ENCODE measurements at regions not wholly inside any gene's neighbourhood (a gene's known extent, or its start where the extent isn't known, plus 50 kb on each side); places are given as distances from the start of the nearest gene placed in this dataset.

DNA sequence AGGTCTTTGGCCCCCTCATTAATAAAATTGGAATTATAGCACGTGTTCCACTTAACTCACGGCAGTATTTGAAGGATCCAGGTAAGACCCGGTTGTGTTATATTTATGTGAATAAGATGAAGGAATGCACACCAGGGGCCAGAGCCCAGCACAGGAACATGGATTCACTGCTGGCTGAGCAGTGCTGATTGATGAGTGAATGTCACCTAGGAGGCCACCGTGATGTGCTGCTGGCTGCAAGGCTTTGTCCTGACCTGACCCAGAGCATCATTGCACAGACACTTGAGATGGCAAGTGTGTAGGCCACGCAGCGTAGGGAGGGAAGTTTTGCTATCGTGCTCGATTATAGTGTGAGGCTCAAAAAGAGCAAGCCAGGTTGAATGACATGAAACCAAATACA lies 350.7 kb upstream of the MGMT start:
- Histone ChIP-seq H3K9me2 (ENCODE audit: low read depth, low read length) (no peaks in the 10 kb centered on the region), H3K4me1 (ENCODE audit: insufficient read depth, low read length, severe bottlenecking) (no peaks in the 10 kb centered on the region)
- no peak for TF ChIP-seq EZH2 (IDR thresholded peaks at IDR 0.05; ENCODE audit: borderline replicate concordance, low read length)
- TF ChIP-seq, protein P1, sequence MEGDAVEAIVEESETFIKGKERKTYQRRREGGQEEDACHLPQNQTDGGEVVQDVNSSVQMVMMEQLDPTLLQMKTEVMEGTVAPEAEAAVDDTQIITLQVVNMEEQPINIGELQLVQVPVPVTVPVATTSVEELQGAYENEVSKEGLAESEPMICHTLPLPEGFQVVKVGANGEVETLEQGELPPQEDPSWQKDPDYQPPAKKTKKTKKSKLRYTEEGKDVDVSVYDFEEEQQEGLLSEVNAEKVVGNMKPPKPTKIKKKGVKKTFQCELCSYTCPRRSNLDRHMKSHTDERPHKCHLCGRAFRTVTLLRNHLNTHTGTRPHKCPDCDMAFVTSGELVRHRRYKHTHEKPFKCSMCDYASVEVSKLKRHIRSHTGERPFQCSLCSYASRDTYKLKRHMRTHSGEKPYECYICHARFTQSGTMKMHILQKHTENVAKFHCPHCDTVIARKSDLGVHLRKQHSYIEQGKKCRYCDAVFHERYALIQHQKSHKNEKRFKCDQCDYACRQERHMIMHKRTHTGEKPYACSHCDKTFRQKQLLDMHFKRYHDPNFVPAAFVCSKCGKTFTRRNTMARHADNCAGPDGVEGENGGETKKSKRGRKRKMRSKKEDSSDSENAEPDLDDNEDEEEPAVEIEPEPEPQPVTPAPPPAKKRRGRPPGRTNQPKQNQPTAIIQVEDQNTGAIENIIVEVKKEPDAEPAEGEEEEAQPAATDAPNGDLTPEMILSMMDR (IDR thresholded peaks at IDR 0.05; ENCODE audit: low read length) = no peak

DNA sequence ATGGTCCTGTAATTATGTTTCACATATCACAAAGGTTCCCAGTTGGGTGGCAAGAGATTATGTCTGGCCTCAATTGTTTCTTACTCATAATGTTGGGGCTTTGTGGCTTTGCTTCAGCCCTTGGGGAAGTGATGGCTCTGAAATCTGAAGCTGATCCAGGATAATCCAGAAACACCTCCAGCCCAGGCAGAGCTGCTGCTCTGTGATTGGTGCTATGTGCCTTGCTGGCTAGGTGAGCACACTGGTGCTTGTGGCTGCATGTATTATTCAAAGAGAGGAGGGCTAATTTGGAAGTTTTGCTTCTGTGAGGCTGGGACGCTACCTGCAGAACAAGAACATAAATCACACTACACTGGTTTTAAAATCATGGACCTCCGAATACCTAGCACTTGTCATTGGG lies 346.6 kb upstream of the MGMT start:
- H3K4me3 ChIP-seq (ENCODE audit: low read depth, low read length, poor library complexity, severe bottlenecking) = no peak overlapping the region
- no peaks in the 10 kb centered on the region for H3K9me2 ChIP-seq (ENCODE audit: low read depth, low read length)
- H3K27me3 ChIP-seq (ENCODE audit: insufficient read depth, low read length) = no peaks in the 10 kb centered on the region
- H3F3A ChIP-seq (ENCODE audit: insufficient read depth, low read length) = no peaks in the 10 kb centered on the region
- H3K4me2 ChIP-seq (ENCODE audit: low read length) = no peak overlapping the region
- H3K9ac ChIP-seq (ENCODE audit: low read length) = no peak overlapping the region
- H3K27ac ChIP-seq (ENCODE audit: low read depth, low read length, poor library complexity, severe bottlenecking) = no peak overlapping the region
- no peaks in the 10 kb centered on the region for H3K4me1 ChIP-seq (ENCODE audit: insufficient read depth, low read length, severe bottlenecking)
- H3K79me2 ChIP-seq (ENCODE audit: insufficient read depth, low read length) = no peaks in the 10 kb centered on the region
- H3K36me3 ChIP-seq (ENCODE audit: insufficient read depth, low read length) = no peaks in the 10 kb centered on the region
- H2AFZ ChIP-seq (ENCODE audit: low read length) = no peak overlapping the region
- TF ChIP-seq EZH2 (IDR thresholded peaks at IDR 0.05; ENCODE audit: borderline replicate concordance, low read length) = no peak
- TF ChIP-seq, protein P1 (IDR thresholded peaks at IDR 0.05; ENCODE audit: low read length) = no peak
- no peaks in the 10 kb centered on the region for H4K20me1 ChIP-seq (ENCODE audit: insufficient read depth, low read length)
- H3K9me3 ChIP-seq (ENCODE audit: low read length) = no peaks in the 10 kb centered on the region

More for the DNA sequence above, 350.7 kb upstream of the MGMT start:
- H3K79me2 ChIP-seq (ENCODE audit: insufficient read depth, low read length) = no peaks in the 10 kb centered on the region
- H3K27ac ChIP-seq (ENCODE audit: low read depth, low read length, poor library complexity, severe bottlenecking) = no peak overlapping the region
- H3K9ac ChIP-seq (ENCODE audit: low read length) = no peak overlapping the region
- H3K27me3 ChIP-seq (ENCODE audit: insufficient read depth, low read length) = no peaks in the 10 kb centered on the region
- no peak overlapping the region for H2AFZ ChIP-seq (ENCODE audit: low read length)
- no peaks in the 10 kb centered on the region for H3K36me3 ChIP-seq (ENCODE audit: insufficient read depth, low read length)
- H3F3A ChIP-seq (ENCODE audit: insufficient read depth, low read length) = no peaks in the 10 kb centered on the region
- H3K4me2 ChIP-seq (ENCODE audit: low read length) = no peak overlapping the region
- H3K9me3 ChIP-seq (ENCODE audit: low read length) = no peaks in the 10 kb centered on the region
- H4K20me1 ChIP-seq (ENCODE audit: insufficient read depth, low read length) = no peaks in the 10 kb centered on the region
- no peak overlapping the region for H3K4me3 ChIP-seq (ENCODE audit: low read depth, low read length, poor library complexity, severe bottlenecking)

DNA sequence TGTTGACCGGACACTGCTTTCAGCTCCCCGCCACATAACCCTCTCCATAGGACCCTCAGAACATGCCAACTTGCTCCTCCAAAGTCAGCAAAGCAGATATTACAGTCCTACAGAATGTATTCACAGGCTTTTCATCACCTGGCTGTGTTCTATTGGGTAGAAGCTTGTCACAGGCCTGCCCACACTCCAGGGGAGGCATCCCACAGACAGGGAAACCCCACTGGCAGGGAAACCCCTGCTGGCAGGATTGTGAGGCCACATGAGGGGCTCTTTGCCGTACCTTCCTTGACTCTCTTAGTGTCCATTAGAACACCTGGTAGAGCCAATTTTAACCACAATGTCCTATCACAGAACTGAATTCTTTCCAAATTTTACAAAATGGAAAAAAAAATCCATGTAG lies 344.2 kb upstream of the MGMT start:
- no peaks in the 10 kb centered on the region for H3K4me1 ChIP-seq (ENCODE audit: insufficient read depth, low read length, severe bottlenecking)
- H3K79me2 ChIP-seq (ENCODE audit: insufficient read depth, low read length) = no peaks in the 10 kb centered on the region
- H3K9me3 ChIP-seq (ENCODE audit: low read length) = no peaks in the 10 kb centered on the region
- H3K4me2 ChIP-seq (ENCODE audit: low read length) = no peak overlapping the region
- H3F3A ChIP-seq (ENCODE audit: insufficient read depth, low read length) = no peaks in the 10 kb centered on the region
- H3K9ac ChIP-seq (ENCODE audit: low read length) = no peak overlapping the region
- H2AFZ ChIP-seq (ENCODE audit: low read length) = no peak overlapping the region
- no peaks in the 10 kb centered on the region for H4K20me1 ChIP-seq (ENCODE audit: insufficient read depth, low read length)
- TF ChIP-seq, protein P1 (IDR thresholded peaks at IDR 0.05; ENCODE audit: low read length) = no peak
- no peak for TF ChIP-seq EZH2 (IDR thresholded peaks at IDR 0.05; ENCODE audit: borderline replicate concordance, low read length)
- no peak overlapping the region for H3K27ac ChIP-seq (ENCODE audit: low read depth, low read length, poor library complexity, severe bottlenecking)
- H3K9me2 ChIP-seq (ENCODE audit: low read depth, low read length) = no peaks in the 10 kb centered on the region
- no peaks in the 10 kb centered on the region for H3K27me3 ChIP-seq (ENCODE audit: insufficient read depth, low read length)
- no peaks in the 10 kb centered on the region for H3K36me3 ChIP-seq (ENCODE audit: insufficient read depth, low read length)
- no peak overlapping the region for H3K4me3 ChIP-seq (ENCODE audit: low read depth, low read length, poor library complexity, severe bottlenecking)
